ENCODE measurements at regions not wholly inside any gene's neighbourhood (a gene's known extent, or its start where the extent isn't known, plus 50 kb on each side); places are given as distances from the start of the nearest gene placed in this dataset.

GRCh38 chr9:129437626-129438323 is 183.1 kb downstream of the C9orf50 start:
- in situ Hi-C loops (cut with MboI): no loop called here
- TF ChIP-seq EZH2phosphoT487 (IDR thresholded peaks at IDR 0.05; ENCODE audit: insufficient read depth, low read depth) (no peak), EZH2 (IDR thresholded peaks at IDR 0.05; ENCODE audit: insufficient read depth, poor library complexity, severe bottlenecking) (no peak)
- WGBS, 2 experiments (ENCODE audit: low coverage in 1 of 2, low lambda C conversion rate in 2 of 2, missing lambda C conversion rate in 2 of 2): 35 to 40% methylated on average over 20 to 25 of the region's 25 CpGs
- Histone ChIP-seq H3K4me2 (ENCODE audit: unreplicated experiment) (peak overlapping the region; percentile 99), H3K9me2 (ENCODE audit: insufficient read depth) (no peaks in the 10 kb centered on the region), H3K27me3 (replicated peaks; ENCODE audit: insufficient read depth) (no peaks in the 10 kb centered on the region), H3K27ac (no peak overlapping the region), H3K4me3 (peak overlapping the region; percentile 80), H4K20me1 (ENCODE audit: insufficient read depth) (no peaks in the 10 kb centered on the region), H2AFZ (peak overlapping the region; percentile 92), H3K9ac (peak overlapping the region; percentile 77), H3K9me3 (ENCODE audit: low read depth) (no peaks in the 10 kb centered on the region), H3K36me3 (ENCODE audit: low read depth) (no peaks in the 10 kb centered on the region), H3K79me2 (ENCODE audit: insufficient read depth) (no peaks in the 10 kb centered on the region), H3K4me1 (ENCODE audit: insufficient read depth) (no peaks in the 10 kb centered on the region), H3F3A (ENCODE audit: insufficient read depth) (no peaks in the 10 kb centered on the region)
- no peak for DNase-seq

GRCh38 chr9:129436751-129437625 is 183.9 kb downstream of the C9orf50 start:
- Histone ChIP-seq H3K4me1 (ENCODE audit: insufficient read depth) (no peaks in the 10 kb centered on the region), H3K9me2 (ENCODE audit: insufficient read depth) (no peaks in the 10 kb centered on the region), H3K79me2 (ENCODE audit: insufficient read depth) (no peaks in the 10 kb centered on the region), H3K4me2 (ENCODE audit: unreplicated experiment) (peak overlapping the region; percentile 99), H3K27me3 (replicated peaks; ENCODE audit: insufficient read depth) (no peaks in the 10 kb centered on the region), H3K36me3 (ENCODE audit: low read depth) (no peaks in the 10 kb centered on the region), H4K20me1 (ENCODE audit: insufficient read depth) (no peaks in the 10 kb centered on the region), H3F3A (ENCODE audit: insufficient read depth) (no peaks in the 10 kb centered on the region), H3K9ac (peak overlapping the region; percentile 77), H3K27ac (no peak overlapping the region), H3K4me3 (peak overlapping the region; percentile 80), H3K9me3 (ENCODE audit: low read depth) (no peaks in the 10 kb centered on the region), H2AFZ (peak overlapping the region; percentile 92)
- peak; percentile 79 for DNase-seq
- in situ Hi-C loops (cut with MboI): no loop called here
- TF ChIP-seq EZH2 (IDR thresholded peaks at IDR 0.05; ENCODE audit: insufficient read depth, poor library complexity, severe bottlenecking): no peak
- no peak for TF ChIP-seq EZH2phosphoT487 (IDR thresholded peaks at IDR 0.05; ENCODE audit: insufficient read depth, low read depth)
- 2% methylated on average over 74 to 75 of the region's 78 CpGs for WGBS, 2 experiments (ENCODE audit: low coverage in 1 of 2, low lambda C conversion rate in 2 of 2, missing lambda C conversion rate in 2 of 2)

- Histone ChIP-seq H3K4me3 (no peak overlapping the region), H3K9ac (no peak overlapping the region), H3K4me1 (ENCODE audit: insufficient read depth) (no peaks in the 10 kb centered on the region), H3K27me3 (replicated peaks; ENCODE audit: insufficient read depth) (no peaks in the 10 kb centered on the region), H3K79me2 (ENCODE audit: insufficient read depth) (no peaks in the 10 kb centered on the region), H3K9me3 (ENCODE audit: low read depth) (no peaks in the 10 kb centered on the region), H3K4me2 (ENCODE audit: unreplicated experiment) (no peak overlapping the region), H2AFZ (no peak overlapping the region), H4K20me1 (ENCODE audit: insufficient read depth) (no peaks in the 10 kb centered on the region), H3F3A (ENCODE audit: insufficient read depth) (no peaks in the 10 kb centered on the region), H3K27ac (no peak overlapping the region), H3K36me3 (ENCODE audit: low read depth) (no peaks in the 10 kb centered on the region), H3K9me2 (ENCODE audit: insufficient read depth) (no peaks in the 10 kb centered on the region)
- no peak for DNase-seq
- in situ Hi-C loops (cut with MboI): no loop called here
- no peak for TF ChIP-seq EZH2phosphoT487 (IDR thresholded peaks at IDR 0.05; ENCODE audit: insufficient read depth, low read depth)
- TF ChIP-seq EZH2 (IDR thresholded peaks at IDR 0.05; ENCODE audit: insufficient read depth, poor library complexity, severe bottlenecking): no peak
- WGBS, 2 experiments (ENCODE audit: low coverage in 1 of 2, low lambda C conversion rate in 2 of 2, missing lambda C conversion rate in 2 of 2): 47 to 52% methylated on average over 28 to 30 of the region's 30 CpGs
These were observed 184.7 kb downstream of the C9orf50 start for GRCh38 chr9:129435988-129436717.

GRCh38 chr9:129435291-129435690 is 185.6 kb downstream of the C9orf50 start:
- Histone ChIP-seq H3K4me1 (ENCODE audit: insufficient read depth) (no peaks in the 10 kb centered on the region), H3K27ac (no peak overlapping the region), H3F3A (ENCODE audit: insufficient read depth) (no peaks in the 10 kb centered on the region), H2AFZ (no peak overlapping the region), H3K4me2 (ENCODE audit: unreplicated experiment) (no peak overlapping the region), H3K9me2 (ENCODE audit: insufficient read depth) (no peaks in the 10 kb centered on the region), H3K36me3 (ENCODE audit: low read depth) (no peaks in the 10 kb centered on the region), H3K4me3 (no peak overlapping the region), H3K27me3 (replicated peaks; ENCODE audit: insufficient read depth) (no peaks in the 10 kb centered on the region), H3K9ac (no peak overlapping the region), H3K79me2 (ENCODE audit: insufficient read depth) (no peaks in the 10 kb centered on the region), H4K20me1 (ENCODE audit: insufficient read depth) (no peaks in the 10 kb centered on the region), H3K9me3 (ENCODE audit: low read depth) (no peaks in the 10 kb centered on the region)
- TF ChIP-seq EZH2 (IDR thresholded peaks at IDR 0.05; ENCODE audit: insufficient read depth, poor library complexity, severe bottlenecking): no peak
- TF ChIP-seq EZH2phosphoT487 (IDR thresholded peaks at IDR 0.05; ENCODE audit: insufficient read depth, low read depth): no peak
- in situ Hi-C loops (cut with MboI): no loop called here
- WGBS, 2 experiments (ENCODE audit: low coverage in 1 of 2, low lambda C conversion rate in 2 of 2, missing lambda C conversion rate in 2 of 2): 61 to 68% methylated on average over 12 of the region's 12 CpGs
- DNase-seq: no peak

Data from GM23248 (cell line).